Activated CD8-positive, alpha-beta memory T cell treated with anti-CD3 and anti-CD28 coated beads for 36 hours (primary cell): ENCODE measurements at regions not wholly inside any gene's neighbourhood (a gene's known extent, or its start where the extent isn't known, plus 50 kb on each side); places are given as distances from the start of the nearest gene placed in this dataset.

Source experiments
- CTCF ChIA-PET: fragments of 350-600 bp; sonication (Branson Sonifier 250); formaldehyde crosslinking; loops from one replicate; lab custom pipeline; 2021; ENCODE audit warnings: antibody characterized with exemption; lab: Charles Lee
- POLR2A ChIA-PET: fragments of 350-600 bp; sonication (Branson Sonifier 250); formaldehyde crosslinking; loops from one replicate; lab custom pipeline; 2021; ENCODE audit warnings: antibody characterized with exemption; lab: Charles Lee

- CTCF ChIA-PET = no interaction called here
- POLR2A ChIA-PET = no interaction called here
These were observed 229.1 kb upstream of the CITED2 start for GRCh38 chr6:139603581-139603980.

GRCh38 chr6:139602577-139602976, 228.1 kb upstream of the CITED2 start:
- CTCF ChIA-PET = no interaction called here

GRCh38 chr6:139600919-139601475, 226.5 kb upstream of the CITED2 start:
- ChIA-PET CTCF (interaction anchor here (0.6 kb wide), 1 partner anchor 351 kb away, joined by 3 read pairs; no protein-coding TSS in a partner anchor), POLR2A (no interaction called here)

More at GRCh38 chr6:139602577-139602976, 228.1 kb upstream of the CITED2 start:
- POLR2A ChIA-PET = interaction anchor here (0.7 kb wide), 1 partner anchor 9 kb away, joined by 3 read pairs; no protein-coding TSS in a partner anchor

- CTCF ChIA-PET = no interaction called here
- POLR2A ChIA-PET = no interaction called here
These were observed 225.9 kb upstream of the CITED2 start for GRCh38 chr6:139600343-139600742.

GRCh38 chr6:139597771-139598755, 223.6 kb upstream of the CITED2 start:
- POLR2A ChIA-PET = no interaction called here
- CTCF ChIA-PET = interaction anchor here (0.8 kb wide), 1 partner anchor 224 kb away, joined by 3 read pairs; the partner anchor contains the start of gene CITED2

DNA sequence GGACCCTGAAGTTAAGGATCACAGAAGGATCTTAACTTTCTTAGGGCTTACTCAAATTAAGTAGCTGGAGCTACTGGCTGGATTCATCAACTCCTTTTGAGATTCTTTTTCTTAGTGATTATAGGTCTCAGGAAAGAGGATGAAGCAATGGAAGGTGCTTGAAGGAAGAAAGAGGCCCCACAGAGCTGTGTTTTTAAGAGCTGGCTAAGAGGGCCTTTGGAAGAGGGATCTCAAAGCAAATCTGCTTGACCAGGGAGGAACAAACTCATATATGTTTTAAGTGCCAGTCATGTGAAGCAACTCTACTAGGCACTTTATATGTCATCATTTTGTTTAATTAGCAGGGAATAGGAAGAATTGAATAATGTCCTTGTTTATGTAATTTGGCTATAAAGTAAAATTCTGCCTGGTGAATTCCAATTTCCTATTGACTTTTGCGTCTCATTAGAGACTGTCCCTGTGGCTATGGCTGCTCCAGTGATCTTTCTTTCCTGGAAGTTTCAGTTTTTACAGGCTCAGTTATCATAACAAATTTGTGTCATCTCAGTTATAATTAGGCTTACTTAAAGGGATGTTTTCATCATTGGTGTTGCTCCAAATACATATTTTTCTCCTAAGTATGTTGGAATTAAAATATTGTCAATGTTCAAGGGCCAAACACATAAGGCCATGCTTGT, 222.8 kb upstream of the CITED2 start:
- ChIA-PET POLR2A (no interaction called here), CTCF (interaction anchor here (0.8 kb wide), 1 partner anchor 223 kb away, joined by 3 read pairs; the partner anchor contains the start of gene CITED2)

- ChIA-PET POLR2A (no interaction called here), CTCF (interaction anchor here (2.0 kb wide), 1 partner anchor 58 kb away, joined by 5 read pairs; no protein-coding TSS in a partner anchor)
These were observed 220.7 kb upstream of the CITED2 start for GRCh38 chr6:139595183-139595582.

GRCh38 chr6:139594333-139594965, 220.0 kb upstream of the CITED2 start:
- ChIA-PET POLR2A (interaction anchor here (0.5 kb wide), 1 partner anchor 8 kb away, joined by 3 read pairs; no protein-coding TSS in a partner anchor), CTCF (interaction anchor here (2.0 kb wide), 1 partner anchor 57 kb away, joined by 5 read pairs; no protein-coding TSS in a partner anchor)

DNA sequence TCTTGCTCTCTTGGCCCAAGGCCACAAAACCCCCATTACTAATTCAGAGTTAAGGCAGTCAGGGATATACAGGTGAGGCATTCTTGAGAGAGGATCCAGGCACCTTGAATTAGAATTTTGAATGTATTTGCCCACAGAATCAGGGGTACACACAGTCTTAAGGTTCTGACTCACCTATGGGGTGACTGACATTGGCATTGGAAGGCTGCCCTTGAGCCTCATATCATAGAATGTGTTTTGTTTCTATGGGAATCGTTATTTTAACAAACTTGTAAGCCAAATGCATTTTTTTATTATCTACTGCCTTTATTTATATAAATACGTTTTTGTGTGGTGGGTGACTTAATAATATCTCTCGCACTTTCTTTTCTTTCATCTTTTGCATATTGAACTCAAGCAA, 218.6 kb upstream of the CITED2 start:
- ChIA-PET CTCF (no interaction called here), POLR2A (no interaction called here)

- ChIA-PET POLR2A (no interaction called here), CTCF (no interaction called here)
These were observed 217.6 kb upstream of the CITED2 start for GRCh38 chr6:139592011-139592410.

GRCh38 chr6:139591075-139591865, 216.8 kb upstream of the CITED2 start:
- POLR2A ChIA-PET = no interaction called here

GRCh38 chr6:139590206-139590605, 215.8 kb upstream of the CITED2 start:
- ChIA-PET POLR2A (no interaction called here), CTCF (no interaction called here)

More at GRCh38 chr6:139591075-139591865, 216.8 kb upstream of the CITED2 start:
- CTCF ChIA-PET = no interaction called here

DNA sequence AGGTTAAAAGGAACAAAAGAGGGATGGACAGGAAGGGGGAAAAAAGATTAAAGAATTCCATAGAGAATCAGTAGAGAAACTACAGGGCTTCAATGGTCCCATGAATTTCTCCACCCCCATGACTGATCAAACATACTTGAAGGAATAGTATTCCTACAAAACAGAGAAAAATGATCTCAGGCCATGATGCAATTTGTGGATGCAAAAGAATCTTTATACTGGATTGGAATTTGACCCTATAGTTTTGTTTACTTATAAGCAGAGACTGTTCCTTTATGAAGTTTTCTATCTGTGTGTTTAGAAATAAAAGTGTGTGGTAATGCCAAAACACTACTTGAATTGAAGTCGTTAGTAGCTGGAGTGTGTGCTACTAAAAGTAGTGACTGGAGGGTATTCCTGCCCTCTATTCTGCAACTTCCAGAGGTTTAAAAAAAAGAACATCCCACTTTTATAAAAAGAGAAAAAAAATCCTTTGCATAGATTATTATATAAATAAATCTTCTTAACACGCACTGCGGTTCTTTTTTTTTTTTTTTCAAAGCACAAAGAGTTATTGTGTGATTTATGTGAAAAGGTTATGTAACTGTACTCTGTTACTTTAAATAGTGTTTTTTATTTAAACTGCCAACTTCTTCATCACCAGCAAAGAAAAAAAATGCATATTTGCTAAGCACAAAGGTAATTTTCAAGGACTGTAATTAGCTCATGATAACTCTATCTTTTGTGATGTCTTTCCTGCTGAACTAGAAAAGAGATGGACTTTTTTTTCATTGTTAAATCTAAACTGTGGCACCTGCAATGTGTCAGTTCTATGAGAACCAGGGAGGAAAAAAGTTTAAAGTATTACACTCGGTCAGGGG, 214.5 kb upstream of the CITED2 start:
- CTCF ChIA-PET = no interaction called here
- POLR2A ChIA-PET = no interaction called here

DNA sequence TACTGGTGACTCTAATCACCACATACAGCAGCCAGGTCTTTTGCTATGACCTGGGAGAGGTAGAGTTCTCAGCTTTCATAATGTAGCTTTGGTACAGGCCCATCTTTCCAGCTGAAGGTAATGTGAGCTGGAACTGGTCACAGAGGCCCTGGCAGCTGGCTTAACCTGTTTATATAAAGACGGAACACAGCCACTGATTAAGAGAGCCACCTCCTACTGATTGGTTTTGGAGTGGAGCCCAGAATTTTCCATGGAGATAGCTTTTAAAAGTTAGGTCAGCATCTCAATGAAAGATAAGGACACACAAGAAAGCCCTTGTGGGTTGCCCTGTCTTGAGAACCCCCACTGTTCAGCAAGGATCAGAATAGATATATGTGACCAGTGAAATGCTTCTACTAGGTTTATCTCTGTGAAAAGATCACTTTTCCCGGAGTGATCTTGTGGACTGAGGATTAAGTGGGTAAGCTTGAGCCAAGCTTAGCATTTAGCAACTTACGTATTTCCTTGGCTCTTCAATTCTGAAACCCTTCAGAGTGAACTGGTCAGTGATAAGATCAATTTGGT, 213.7 kb upstream of the CITED2 start:
- CTCF ChIA-PET = no interaction called here
- POLR2A ChIA-PET = no interaction called here

- ChIA-PET POLR2A (no interaction called here), CTCF (no interaction called here)
These were observed 213.0 kb upstream of the CITED2 start for GRCh38 chr6:139587469-139587868.

DNA sequence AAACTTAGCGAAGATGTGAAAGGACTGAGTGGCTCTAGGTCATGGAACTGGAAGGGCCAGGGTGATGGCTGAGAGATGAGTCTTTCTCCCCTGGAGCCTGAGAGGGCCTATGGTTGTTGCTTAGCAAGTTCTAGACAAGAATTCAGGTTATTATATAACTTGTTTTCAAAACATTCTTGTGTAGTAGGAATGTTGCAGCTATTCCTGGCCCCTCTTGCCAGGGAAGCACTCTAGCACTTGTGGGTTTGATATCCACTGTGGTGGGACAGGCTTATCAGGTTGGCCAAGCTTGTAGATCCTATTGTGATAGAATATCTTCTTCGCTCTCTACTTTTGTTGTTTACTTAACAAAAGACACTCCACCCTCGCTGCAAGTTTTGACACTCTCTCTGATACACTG, 211.8 kb upstream of the CITED2 start:
- ChIA-PET CTCF (no interaction called here), POLR2A (no interaction called here)

- ChIA-PET POLR2A (no interaction called here), CTCF (no interaction called here)
These were observed 210.2 kb upstream of the CITED2 start for GRCh38 chr6:139584599-139584998.
